CMK (cell line): ENCODE measurements at regions not wholly inside any gene's neighbourhood (a gene's known extent, or its start where the extent isn't known, plus 50 kb on each side); places are given as distances from the start of the nearest gene placed in this dataset.

ENCODE experiments used
- DNase-seq: peaks from one replicate; pipeline ENCODE4 v3.0.0-alpha.2; 2010; ENCODE audit warnings: low read depth

- no peak for DNase-seq
Observed at GRCh38 chr12:29882846-29883245, 99.1 kb upstream of the TMTC1 start.

- no peak for DNase-seq
Observed at GRCh38 chr12:29880987-29881386, 97.2 kb upstream of the TMTC1 start.

- DNase-seq, result no peak
Observed at GRCh38 chr12:29879606-29880308, 96.0 kb upstream of the TMTC1 start.

- DNase-seq, result no peak
Observed at GRCh38 chr12:29869946-29870345, 86.2 kb upstream of the TMTC1 start.

GRCh38 chr12:29867823-29868222, 84.1 kb upstream of the TMTC1 start:
- peak; percentile 33 for DNase-seq

GRCh38 chr12:29863665-29864064, 79.9 kb upstream of the TMTC1 start:
- no peak for DNase-seq

- no peak for DNase-seq
Observed at GRCh38 chr12:29858270-29858786, 74.6 kb upstream of the TMTC1 start.

- no peak for DNase-seq
Observed at GRCh38 chr12:29847246-29847645, 63.5 kb upstream of the TMTC1 start.

GRCh38 chr12:29844667-29845066, 60.9 kb upstream of the TMTC1 start:
- DNase-seq, result no peak

GRCh38 chr12:29843036-29843435, 59.3 kb upstream of the TMTC1 start:
- no peak for DNase-seq

- no peak for DNase-seq
Observed at GRCh38 chr12:29838768-29839167, 55.0 kb upstream of the TMTC1 start.
